Medulla oblongata (tissue), 1 donor: ENCODE measurements at regions not wholly inside any gene's neighbourhood (a gene's known extent, or its start where the extent isn't known, plus 50 kb on each side); places are given as distances from the start of the nearest gene placed in this dataset.

Experiments
- DNase-seq: peaks from one replicate; pipeline ENCODE4 v3.0.0-alpha.2; 2015; ENCODE audit errors: extremely low spot score

- no peak for DNase-seq
These were observed 307.5 kb downstream of the EMP1 start for GRCh38 chr12:13504074-13504473.

GRCh38 chr12:13503094-13503835 is 306.7 kb downstream of the EMP1 start:
- DNase-seq, result no peak

DNA sequence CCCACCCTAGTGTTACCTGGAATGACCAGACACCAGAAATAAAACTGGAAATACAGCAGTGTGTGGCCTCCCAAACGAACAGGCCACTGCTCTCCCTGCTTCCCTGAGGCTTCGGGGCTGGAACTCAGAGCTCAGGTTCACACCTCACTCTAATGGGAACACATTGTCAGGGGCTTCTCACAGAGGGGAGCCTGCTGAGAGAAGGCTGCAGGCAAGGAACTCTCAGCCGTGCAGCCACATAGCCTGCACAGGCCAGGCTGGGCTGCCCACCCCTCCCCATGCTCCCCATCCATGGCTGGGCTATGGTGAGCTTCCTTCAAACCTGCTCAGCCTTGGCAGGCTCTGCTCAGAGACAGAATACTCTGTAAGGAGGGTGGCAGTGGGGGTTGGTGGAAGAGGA is 302.5 kb downstream of the EMP1 start:
- no peak for DNase-seq

GRCh38 chr12:13496111-13496510 is 299.6 kb downstream of the EMP1 start:
- DNase-seq, result no peak

DNA sequence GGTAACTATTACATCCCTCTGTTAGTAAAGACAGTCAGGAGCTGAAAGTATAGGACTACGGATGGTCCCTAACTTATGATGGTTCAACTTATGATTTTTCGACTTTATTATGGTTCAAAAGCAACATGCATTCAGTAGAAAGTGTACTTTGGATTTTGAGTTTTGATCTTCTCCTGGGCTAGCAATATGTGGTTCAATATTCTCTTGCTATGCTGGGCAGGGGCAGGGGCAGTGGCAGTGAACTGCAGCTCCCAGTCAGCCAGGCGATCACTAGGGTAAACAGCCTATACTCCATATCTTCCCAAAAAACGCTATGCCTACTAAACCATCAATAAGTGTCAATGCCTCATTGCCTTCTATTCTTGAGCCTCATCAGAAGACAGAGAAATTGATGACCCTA is 292.7 kb downstream of the EMP1 start:
- no peak for DNase-seq

- no peak for DNase-seq
These were observed 290.8 kb downstream of the EMP1 start for GRCh38 chr12:13487326-13487725.

DNA sequence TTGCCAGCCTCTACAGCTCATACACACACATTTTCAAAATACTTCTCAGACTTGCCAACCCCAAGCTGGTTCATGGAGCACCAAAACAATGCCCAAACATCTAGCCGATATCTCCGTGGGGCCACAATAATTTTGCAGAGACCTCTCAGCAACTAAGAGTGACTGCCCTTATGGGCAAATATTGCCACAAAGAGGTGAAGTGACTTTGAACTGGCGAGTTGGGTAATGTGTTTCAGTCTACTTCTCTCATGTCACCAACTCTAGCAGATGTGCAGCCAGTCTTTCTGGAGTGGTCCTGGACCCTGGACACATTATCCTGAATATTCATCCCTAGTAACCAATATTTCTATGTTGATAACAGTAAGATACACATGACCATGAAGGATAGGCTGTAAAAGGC is 290.3 kb downstream of the EMP1 start:
- no peak for DNase-seq

DNA sequence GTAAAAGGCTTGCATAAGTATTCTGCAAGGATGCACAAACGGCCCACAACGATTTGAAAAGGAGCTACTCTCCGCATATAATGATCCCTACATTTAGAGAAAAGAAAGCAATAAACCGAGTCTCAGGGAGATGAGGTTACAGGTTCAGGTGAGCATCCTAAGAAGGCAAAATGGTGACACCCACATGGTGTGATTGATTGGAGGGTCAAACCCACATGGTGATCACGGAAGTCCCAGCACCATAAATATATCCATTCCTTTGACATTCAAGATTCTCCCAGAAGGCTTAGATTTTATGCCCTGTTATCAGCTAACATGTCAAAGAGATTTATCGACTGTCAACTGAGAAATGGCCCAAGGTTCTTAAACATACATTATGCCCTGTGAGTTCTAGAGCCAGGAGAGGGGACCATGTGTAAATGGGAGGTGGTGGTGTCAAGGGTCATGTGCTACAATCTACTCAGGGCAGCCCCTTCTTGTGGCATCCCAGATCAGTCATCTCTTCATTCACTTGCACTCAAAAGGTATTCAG is 282.2 kb downstream of the EMP1 start:
- DNase-seq, result no peak

DNA sequence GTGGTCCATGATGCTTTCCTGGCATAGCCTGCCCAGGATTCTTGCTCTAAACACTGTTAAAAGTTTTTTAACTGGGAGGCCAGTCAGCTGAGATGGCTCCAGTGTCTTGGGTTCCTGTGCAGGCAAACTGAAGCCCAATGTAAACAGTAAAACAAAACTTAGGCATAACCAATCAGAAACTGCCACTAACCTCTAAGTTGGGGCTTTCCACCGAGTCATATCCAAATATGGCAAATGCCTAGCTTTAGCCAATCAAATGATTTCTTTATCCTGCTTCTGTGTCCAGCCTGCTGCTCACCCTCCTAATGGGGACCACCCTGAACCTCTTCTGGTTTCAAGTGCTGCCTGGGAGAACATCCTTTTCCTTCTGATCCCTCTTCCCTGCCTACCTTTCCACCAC is 277.9 kb downstream of the EMP1 start:
- no peak for DNase-seq

GRCh38 chr12:13472690-13473089 is 276.2 kb downstream of the EMP1 start:
- no peak for DNase-seq

- DNase-seq, result no peak
These were observed 274.9 kb downstream of the EMP1 start for GRCh38 chr12:13471471-13471870.

- DNase-seq, result no peak
These were observed 269.1 kb downstream of the EMP1 start for GRCh38 chr12:13465635-13466034.

GRCh38 chr12:13463189-13463588 is 266.7 kb downstream of the EMP1 start:
- no peak for DNase-seq

- no peak for DNase-seq
These were observed 265.9 kb downstream of the EMP1 start for GRCh38 chr12:13462450-13462849.

GRCh38 chr12:13455778-13456144 is 259.2 kb downstream of the EMP1 start:
- DNase-seq, result no peak

DNA sequence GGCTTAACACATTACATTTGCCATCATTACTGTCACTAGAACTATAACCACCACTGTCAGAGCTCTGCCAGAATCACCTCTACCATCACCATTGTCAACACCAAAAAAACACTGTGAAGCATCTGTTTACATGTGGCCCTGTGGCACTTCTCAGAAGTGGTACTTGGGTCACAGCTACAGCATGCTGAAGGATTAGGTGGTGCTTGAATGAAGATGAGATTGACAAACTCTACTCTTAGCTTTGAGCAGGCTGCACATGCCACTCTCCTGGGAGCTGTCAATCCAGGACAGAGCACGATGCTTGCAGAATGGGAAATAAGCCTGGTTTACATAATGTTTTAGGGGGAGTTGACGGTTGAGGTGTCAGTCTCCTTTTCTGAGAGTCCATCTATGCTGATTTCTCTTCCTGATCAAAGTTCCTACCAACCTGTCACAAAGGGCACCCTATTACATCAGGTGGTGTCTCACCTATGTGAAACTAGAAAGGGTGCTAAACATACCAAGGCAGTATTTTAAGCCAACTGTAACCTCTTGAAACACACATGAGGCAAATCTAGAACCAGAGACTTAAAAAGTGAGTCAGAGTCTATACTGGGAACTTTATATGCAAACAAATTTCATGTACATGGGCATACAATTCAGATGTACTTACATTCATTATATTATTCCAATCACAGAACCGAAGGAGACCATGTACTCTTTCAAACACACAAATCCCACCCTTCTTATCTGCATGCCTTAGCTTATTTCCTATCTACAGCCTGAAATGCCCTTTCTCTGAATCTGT is 258.7 kb downstream of the EMP1 start:
- DNase-seq, result no peak

DNA sequence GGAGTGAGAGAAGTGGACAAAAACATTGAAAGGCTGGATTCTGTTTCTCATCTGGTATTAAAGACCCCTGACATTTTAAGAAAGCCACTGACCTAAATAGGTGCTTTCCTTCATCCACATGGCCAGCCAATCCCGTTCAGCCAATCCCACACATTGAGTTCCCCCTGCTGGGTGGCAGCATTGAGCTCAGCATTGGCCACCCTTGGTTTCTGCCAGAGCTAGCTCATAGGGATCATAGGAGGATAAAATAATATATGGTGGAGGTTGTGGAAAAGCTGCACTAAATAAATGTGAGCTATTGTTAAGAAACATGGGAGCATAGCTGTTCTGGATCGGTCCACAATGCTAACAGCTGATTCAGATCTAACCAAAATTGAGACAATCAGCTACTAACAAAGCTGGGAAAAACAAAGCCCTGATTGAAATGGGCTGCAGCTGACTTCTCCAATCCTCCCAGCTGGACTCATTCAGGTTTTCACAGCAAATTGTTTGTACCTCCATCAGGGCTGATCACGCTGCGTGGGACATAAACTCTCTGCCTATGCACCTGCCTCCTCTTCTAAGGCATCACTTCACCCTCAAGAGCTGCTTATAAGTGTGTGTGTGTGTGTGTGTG is 256.5 kb downstream of the EMP1 start:
- DNase-seq, result peak; percentile 86

DNA sequence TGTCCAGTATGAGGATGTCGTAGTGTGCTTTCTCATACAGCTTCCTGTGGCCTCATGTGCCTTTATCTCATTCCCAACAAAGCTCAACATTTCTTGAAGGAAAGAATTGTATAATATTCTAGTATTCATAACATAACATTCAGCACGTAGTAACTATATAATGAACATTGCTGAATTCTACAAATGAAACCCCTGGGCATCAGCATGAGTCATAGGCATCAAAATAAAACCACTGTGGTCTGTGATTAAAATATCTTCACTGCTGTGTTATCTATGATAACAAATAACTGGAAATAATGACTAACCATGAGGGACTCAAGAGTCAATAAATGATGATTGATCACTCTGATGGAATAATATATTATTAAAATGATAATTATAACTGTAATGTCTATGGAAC is 255.2 kb downstream of the EMP1 start:
- DNase-seq, result no peak

DNA sequence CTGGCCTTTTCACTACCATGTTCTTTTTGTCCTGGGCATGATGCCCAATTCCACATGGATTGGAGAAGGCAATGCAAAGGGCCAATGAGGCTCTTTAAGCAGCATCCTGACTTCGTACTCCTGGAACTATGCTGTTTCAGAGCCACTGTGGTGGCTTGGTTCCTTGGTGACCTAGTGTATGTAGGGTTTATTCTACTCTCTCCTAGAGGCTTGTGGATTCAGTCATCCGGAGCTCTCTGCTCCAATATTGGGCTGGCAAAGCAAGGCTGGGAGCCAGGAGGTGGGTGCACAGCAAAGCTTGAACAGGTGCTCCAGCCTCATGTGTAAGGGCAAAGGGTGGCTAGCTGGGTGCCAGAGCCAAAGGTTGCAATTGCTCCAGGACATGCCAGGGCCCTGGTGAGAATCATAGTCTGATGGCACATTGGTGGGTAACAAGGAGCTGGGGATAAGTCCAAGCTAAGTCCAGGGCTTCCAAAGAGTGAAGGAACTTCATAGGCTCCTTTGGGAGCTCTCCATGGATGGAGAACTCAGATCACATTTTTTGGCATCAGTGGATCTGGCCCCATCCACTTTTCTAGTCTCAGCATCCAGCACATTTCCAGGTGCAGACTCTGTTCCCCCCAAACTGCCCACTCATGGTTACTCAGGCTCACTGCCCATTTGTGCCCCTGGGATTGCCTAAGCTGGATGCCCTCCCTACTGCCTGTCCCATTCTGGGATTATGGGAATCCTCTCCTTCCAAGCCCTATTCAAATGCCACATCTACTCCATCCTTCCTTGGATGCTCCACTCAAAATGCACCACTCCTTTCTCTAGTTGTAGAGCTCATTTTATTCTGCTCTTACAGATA is 253.9 kb downstream of the EMP1 start:
- no peak for DNase-seq

- DNase-seq, result no peak
These were observed 247.6 kb downstream of the EMP1 start for GRCh38 chr12:13444076-13444475.

GRCh38 chr12:13443498-13443897 is 247.0 kb downstream of the EMP1 start:
- no peak for DNase-seq

DNA sequence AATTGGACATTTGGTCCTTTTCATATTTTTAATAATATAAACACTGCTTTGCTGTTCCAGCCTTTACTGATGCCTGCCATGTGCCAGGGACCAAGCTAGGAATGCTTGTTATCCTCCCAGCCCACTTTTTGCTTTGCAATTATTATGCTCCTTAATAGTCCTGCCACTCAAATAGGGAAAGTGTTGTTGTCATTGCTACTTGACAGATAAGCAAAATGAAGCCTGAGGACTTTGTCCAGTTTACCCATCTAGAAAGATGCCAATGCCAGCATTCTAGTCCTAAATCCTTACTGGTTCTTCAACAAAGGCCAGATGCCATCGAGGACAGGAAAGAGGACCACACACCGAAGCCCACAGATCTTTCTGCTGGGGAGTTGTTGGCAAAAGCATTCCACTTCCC is 246.5 kb downstream of the EMP1 start:
- DNase-seq, result no peak
